HG03095 (cell line): ENCODE measurements at regions not wholly inside any gene's neighbourhood (a gene's known extent, or its start where the extent isn't known, plus 50 kb on each side); places are given as distances from the start of the nearest gene placed in this dataset.

Source experiments
- ATAC-seq: cut with Tn5 transposase; IDR thresholded peaks from one replicate; pipeline ENCODE4 v1.9.1; 2021; ENCODE audit warnings: moderate library complexity; ENCODE audit not compliant: unreplicated experiment

DNA sequence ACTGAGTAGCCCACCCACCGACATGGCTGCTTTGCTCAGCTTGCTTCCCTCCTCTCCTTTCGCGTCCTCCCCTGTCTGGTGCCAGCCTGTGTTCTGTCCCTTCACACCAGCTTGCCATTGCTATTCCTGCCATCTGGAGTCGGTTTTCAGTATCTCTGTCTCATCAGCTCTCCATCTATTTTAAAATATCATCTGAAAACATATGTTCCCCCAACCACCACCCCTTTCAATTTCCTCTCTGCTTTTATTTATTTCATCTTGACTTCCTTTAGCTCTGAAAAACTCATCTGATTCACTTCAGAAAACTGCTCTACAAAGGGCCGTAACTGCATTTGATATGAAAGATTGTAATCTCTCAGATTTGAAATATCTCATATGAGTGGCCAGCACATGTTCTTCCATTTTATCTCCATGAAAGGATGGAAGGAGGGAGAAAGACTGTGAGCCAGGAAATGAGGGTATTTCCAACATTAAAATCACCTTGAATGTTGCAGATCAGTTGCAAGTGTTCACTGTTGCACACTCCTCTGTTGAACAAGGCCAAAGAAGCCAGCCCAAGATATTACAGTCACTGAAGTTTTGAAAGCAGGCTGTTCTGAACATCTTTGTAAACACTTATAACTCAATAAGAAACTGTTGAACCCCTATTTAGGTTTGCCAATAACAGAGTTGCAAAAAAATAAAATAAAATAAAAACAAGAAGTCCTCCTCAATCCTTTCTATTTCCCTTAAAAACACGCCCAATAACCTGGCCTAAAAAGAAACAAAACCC lies 202.4 kb upstream of the NEBL start:
- no peak for ATAC-seq

DNA sequence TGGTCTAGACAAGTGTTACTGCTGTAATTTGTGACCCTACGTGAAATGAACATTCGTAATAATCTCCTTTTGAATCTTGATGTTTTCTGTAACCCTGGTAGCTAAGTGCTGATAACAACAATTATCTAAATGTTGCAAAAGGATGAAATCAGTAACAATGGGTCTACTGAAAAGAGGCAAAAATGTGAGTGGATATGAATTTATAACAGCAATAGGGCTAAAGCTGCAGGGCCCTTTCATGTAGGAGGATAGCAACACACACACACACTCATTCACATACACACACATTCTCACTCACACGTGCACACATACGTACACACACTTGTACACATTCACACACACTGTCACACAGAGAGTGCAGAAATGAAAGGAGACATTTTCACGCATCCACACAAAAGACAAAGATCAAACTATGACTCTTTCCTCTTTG lies 200.8 kb upstream of the NEBL start:
- ATAC-seq, result no peak

DNA sequence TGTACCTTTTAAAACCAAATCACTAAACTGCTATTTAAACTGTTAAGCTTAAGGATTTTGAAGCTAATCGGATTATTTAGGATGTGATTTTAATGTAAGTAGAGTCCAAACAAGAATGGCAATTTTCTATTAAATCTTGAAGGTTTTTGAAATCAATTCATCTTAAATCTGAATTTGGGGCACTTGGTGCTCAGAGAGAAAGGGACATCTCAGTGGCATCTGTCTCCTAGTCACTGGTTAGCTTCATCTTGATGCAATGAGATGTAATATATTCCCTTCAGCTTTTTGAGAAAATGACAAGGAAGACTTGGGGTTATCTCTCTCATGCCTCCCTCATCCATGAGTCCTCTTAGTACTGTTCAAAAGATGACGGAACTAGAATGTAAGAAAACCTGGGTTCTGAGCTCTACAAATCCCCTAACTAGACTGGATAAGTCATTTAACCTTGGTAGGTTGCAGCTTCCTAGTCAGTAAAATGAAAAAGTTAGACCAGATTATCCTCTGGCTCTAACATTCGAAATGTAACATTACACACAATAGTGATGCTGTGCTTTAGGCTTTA lies 198.5 kb upstream of the NEBL start:
- ATAC-seq, result no peak

DNA sequence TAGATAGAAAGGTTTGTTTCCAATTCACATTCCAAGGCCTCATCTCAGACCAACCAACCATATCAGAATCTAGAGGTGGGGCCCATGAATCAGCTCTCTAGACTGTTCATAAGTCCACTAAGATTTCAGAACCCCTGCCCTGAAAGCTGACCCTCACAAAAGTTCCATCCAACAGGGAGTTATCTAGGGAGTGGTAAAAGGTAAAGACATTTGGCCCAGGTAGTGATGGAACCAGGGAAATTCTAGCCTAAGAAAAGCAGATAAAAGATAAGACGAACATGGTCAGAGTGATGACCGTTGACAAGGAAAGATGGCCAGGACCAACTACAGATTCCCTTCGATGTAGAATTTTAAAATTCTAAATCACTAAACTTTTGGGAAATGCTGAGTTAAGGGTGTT lies 198.0 kb upstream of the NEBL start:
- ATAC-seq, result no peak

DNA sequence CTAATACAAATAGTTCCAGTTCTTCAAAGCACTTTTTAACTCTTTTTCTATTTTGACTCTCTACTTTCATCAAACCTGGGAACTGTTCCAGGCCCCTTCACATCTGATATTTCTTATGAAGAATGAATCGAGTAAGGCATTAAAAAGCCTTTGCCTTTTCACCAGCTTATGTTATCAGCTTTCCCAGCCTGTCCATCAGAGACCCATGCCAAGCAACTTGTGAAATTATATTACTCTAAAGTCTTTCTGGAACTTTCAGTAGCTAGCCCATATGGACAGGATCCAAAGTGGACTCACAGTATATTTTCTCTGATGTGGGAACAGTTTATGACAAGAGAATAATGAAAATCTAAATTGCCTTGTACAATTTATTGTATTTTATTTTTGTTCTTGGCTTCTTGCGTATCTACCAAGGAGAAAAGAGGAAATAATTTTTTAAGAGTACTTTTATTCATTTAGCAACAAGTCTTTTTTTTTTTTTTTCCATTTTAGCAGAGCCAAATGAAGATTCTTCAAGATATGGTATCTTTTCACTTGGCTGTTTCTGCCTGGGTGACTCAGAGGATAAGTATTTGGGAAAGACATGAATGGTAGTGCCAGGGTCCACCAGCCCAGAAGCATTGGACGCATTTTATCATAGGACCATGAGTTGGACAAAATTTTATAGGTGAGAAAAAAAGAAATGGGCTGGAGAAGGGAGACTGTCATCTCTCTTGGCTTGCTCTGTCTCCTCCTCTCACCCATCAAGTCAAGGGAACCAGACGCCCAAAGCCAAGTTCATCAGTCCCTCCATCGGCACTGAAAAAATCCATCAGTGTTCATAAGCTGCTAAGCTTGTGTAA lies 195.8 kb upstream of the NEBL start:
- ATAC-seq, result no peak

DNA sequence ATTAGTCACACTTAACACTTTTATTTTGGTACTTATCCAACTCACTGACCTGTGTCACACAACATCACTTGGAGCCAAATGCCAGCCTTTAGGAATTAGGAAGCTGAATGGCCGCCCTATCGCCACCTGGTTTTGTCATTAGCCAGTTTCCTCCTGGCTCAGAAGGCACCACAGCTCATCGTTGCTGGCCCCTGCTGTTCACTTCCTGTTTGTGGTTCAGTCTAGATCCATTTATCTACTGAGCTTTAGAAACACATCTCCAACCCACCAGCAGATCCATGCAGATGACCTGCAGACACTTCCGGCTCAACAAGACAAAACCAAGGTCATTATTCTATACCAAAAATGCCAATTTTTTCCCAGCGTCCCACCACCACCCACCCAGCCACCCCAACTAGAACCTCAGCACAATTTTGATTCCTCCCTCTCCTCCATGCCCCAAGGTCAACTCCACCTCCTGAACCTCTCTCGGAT lies 193.5 kb upstream of the NEBL start:
- ATAC-seq, result no peak

DNA sequence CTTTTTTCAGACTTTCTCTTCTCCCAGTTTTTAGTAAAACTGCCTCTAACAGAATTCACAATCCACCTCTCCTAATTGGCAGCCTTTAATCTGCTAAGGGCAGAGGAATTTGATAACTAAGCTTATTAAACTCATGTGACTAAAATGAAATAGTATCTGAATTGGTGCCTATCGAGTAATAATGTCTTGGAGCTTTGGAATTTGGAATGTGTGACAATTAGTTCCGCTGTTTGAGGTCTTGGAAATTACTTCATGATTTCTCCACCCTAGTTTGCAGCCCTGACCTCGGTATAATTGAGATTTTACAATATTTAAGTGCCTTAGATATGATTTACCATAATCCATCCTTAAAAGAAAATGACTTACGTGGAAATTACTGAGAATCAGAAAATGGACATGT lies 190.4 kb upstream of the NEBL start:
- ATAC-seq, result no peak

DNA sequence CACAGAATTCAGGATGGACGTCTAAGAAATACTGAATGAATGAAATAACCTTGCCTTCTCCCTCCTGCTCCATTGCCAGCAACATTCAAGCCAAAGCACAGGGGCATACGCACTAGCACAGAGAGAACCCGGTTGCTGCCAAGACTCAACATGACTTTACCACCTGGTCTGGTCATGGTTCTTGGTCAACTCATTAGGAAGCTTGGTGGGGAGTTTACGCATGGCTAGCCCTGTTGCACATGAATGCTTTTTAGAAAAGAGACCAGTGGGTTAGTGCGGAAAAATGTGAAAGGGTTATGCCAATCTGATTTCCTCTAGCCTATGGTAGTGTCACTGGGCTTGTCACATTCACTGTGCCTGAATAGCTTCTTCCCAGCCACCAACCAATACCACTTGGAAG lies 187.6 kb upstream of the NEBL start:
- ATAC-seq, result no peak

DNA sequence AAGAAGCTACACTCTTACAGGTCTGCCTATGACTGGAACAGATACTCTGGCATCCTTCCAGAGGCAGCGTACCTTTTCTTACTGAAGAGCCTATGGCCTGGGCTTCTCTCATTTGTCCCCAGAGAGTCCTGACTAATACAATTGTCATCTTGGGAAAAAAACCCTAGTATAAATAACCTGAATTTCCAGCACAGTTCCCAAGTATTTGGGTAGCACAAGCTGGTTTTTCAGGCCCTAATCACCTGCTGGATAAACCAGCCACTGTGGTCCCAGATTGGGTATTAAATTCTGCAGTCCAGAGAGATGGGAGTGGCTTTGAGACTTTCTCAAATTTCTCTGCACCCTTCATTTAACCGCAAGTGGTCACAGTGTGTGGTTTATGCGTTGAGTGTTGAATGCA lies 186.8 kb upstream of the NEBL start:
- ATAC-seq, result no peak

DNA sequence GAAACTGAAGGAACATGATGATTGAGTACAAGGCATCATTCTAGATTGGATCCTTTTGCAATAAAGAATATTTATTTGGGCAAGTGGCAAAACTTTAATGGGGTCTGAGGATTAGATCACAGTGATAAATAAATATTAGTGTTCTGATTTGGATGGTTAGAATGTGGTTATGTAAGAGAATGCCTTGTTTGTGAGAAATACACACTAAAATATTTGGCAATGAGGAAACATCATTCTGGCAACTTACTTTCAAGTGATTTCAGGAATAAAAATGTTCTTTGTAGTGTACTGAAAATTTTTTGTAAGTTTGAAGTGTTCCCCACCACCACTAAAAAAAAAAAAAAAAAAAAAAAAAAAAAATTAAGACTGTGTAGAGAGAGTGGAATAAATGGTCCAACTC lies 185.1 kb upstream of the NEBL start:
- no peak for ATAC-seq

DNA sequence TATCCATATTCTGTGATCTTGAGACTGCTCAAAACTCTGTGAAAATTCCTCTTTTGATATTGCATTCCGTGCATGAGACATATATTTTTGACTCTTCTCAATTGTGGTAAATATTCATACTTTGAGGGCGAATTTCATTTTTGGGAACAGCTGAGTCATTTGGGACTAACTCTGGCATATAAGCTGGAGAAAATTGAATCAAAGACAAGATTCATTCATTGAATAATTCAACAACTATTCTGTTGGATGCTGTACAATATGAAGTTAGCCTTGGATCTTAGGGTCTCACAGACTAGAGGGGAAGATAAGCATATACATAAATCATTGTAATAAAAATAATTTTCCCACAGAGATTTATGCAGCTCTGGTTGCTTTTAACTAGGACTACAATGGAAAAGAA lies 183.2 kb upstream of the NEBL start:
- no peak for ATAC-seq

DNA sequence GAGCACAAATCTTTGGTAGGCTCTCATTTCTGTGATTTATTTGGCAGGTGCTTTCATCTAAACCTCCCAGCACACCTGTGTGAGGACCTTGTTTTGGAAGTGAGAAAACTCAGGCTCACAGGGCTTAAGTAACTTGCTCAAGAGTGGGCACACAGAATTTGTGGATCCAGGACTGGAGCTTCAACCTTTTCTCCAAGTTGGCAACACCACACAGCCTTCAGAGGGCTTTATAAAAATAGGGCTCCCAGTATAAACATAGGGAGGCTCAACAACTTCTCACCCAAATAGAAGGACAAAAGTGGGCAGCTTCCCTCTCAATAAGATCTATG lies 182.2 kb upstream of the NEBL start:
- ATAC-seq, result no peak

DNA sequence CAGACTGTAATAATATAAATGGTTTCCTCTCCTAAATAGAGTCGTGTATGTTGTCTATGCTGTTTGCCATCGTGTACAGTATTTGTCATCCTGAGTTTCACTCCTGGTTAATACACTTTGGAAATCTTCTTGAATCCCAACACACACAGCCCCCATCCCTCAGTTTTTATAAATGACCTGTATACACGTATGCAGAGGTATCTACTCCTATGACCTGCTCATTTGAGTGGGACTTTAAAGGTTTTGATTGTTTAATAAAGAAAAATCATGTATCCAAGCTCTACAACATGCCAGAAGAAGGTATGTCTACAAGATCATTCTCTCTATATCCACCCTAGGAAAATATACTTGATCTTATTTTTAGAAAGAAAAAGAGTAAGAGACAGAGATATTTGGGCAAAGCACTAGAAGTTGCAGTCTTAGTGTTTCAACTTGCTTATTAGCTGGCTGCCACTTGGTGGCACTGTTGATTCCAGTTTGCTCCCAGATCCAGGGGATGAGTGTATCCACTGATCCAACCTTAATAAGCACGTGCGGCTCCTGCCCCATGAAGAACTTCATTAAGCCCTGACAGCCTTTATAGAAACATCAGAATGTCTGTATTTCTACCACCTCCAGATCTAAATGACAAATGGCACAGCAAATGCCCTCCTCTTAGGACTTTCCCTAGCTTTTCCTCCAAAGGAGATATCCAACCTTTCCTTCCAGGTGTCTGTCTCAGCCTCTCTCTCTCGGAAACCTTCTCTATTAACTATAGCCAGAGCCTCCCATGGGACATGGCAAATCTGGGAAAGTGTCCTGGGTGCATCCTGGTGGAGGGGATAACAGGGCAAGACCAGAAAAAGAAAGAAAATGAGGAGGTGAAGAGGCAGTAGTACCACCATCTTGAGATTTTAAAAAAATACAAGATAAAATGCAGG lies 181.6 kb upstream of the NEBL start:
- ATAC-seq, result no peak

DNA sequence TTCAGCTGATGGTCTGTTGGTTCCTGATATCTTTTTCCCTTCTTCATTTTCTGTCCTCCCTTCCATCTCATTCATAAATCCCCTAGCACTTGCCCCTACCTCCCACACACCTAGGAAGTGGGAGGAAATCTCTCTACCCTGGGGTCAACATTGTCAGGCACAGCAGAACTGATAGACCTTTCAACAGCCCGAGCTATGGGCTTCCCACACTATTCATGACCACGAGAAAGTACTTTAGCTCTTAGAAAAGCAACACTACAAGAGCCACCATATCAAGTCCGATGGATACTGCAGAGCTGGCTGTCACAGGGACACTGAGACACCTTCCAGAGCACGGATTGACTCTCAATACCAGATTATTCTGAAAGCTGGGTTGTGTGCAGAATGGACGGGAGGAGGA lies 180.6 kb upstream of the NEBL start:
- ATAC-seq, result no peak

DNA sequence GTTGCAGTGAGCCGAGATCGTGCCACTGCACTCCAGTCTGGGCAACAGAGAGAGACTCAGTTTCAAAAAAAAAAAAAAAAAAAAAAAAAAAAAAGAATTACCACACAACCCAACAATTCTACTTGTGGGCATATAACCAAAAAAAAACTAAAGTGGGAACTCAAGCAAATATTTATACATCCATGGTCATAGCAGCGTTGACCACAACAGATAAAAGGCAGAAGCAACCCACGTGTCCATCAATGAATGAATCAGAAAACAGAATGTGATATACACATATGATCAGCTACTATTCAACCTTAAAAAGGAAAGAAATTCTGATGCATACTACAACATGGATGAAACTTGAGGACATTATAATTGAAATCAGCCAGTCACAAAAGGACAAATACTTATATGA lies 179.3 kb upstream of the NEBL start:
- ATAC-seq, result no peak

DNA sequence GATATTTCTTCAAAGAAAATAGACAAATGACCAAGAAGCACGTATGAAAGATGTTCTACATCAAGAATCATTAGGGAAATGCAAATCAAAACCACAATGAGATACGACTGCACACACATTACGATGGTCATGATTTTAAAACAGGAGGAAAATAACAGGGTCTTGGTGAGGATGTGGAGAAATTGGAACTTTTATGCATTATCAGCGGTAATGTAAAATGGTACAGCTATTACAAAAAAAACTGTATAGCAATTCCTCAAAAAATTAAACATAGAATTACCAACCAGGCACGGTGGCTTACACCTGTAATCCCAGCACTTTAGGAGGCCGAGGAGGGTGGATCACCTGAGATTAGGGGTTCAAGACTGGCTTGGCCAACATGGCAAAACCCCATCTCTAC lies 178.8 kb upstream of the NEBL start:
- no peak for ATAC-seq

DNA sequence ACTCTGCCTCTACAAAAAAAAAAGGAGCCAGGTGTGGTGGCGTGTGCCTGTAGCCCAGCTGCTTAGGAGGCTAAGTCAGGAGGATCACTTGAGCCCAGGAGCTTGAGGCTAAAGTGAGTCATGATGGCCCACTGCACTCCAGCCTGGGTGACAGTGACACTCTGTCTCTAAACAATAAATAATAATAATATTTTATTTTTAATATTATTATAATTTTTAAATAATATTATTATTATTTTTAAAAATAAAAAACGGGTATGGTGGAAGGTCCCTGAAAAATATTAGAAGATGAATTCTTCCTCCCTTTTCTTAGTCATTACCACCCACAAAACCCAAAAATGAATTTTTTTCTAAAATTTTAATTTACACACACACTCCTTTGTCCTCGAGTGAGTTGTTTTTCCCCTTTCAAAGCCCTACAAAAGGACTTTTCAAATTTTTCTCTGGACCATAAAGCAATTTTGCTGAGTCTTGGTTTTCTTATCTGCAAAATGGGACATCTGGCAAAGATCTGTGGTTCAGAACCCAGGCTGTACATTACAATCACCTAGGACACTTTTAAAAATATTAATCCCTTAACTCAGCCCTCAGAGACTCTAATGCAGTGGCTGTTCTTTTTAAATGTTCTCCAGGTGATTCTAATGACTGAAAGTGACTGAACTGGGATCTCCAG lies 174.0 kb upstream of the NEBL start:
- no peak for ATAC-seq

DNA sequence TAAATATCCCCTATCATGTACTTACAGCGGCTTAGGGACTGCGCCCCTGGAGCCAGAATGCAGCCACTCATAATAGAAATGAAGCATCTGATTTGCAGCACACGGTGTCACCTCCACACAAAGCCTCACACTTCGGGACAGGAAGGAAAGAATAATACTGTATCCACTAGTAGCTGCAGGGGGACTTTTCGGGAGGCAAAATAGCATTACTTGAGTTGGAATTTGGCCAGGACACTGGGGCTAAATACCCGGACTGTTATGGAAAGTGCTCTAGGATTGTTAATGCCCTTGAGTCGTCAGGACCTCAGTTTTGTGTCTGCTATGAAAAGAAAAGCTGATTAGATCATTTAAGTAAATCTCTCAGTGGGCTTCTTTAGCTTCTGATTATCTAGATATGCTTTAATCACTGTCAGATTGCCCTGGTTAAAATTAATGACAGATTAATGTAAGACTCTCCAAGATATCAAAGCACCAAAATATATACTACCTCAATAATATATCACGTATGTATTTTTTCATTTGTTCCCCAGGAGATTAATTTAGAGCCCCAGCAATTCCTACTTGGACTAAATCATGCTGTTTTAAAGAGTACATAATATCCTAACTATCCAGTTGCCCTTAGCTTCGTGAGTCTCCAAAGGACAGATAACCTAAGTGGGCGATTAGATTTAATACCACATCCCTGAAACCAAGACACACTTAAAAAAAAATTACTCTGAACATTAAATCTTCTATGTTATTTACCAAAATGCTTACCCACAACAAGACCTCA lies 173.0 kb upstream of the NEBL start:
- no peak for ATAC-seq

DNA sequence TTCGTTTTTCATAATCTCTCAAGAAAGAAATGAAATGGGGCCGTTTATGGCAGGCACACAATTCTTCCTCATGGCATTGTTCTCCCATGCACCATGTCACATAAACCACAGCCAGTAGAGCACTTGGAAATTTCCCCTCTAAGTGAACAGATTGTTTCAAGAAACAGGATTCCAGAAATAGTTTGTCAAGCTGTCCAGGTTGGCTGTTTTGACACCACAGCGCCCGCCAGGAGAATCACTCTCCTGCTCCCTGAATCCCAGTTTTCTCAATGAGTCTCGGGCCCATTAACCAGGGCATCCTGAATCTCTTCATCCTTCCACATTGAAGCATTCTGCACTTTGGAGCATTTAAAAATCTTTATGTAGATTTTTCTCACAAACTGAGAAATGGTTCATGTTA lies 172.2 kb upstream of the NEBL start:
- no peak for ATAC-seq
